ENCODE measurements at regions not wholly inside any gene's neighbourhood (a gene's known extent, or its start where the extent isn't known, plus 50 kb on each side); places are given as distances from the start of the nearest gene placed in this dataset.

GRCh38 chr5:84453405-84453804, 68.7 kb upstream of the EDIL3 start:
- no peak for TF ChIP-seq CTCF (IDR thresholded peaks at IDR 0.05; ENCODE audit: low read depth, low read length)
- H3K4me3 ChIP-seq (ENCODE audit: low read depth, low read length), result no peak overlapping the region
- H3K36me3 ChIP-seq, result no peaks in the 10 kb centered on the region
- no peak overlapping the region for H3K27ac ChIP-seq
- H3K27me3 ChIP-seq (ENCODE audit: insufficient read depth, low read depth, severe bottlenecking), result no peaks in the 10 kb centered on the region
- H3K9me3 ChIP-seq (ENCODE audit: severe bottlenecking), result no peaks in the 10 kb centered on the region
- no peak for DNase-seq

GRCh38 chr5:84450617-84451414, 66.1 kb upstream of the EDIL3 start:
- Histone ChIP-seq H3K36me3 (no peaks in the 10 kb centered on the region), H3K27me3 (ENCODE audit: insufficient read depth, low read depth, severe bottlenecking) (no peaks in the 10 kb centered on the region), H3K27ac (no peak overlapping the region), H3K9me3 (ENCODE audit: severe bottlenecking) (no peaks in the 10 kb centered on the region), H3K4me3 (ENCODE audit: low read depth, low read length) (no peak overlapping the region)
- TF ChIP-seq CTCF (IDR thresholded peaks at IDR 0.05; ENCODE audit: low read depth, low read length), result 0 out of 2 replicates have a peak, but pooled peaks have one; percentile 9
- no peak for DNase-seq

GRCh38 chr5:84445049-84445685, 60.5 kb upstream of the EDIL3 start:
- TF ChIP-seq CTCF (IDR thresholded peaks at IDR 0.05; ENCODE audit: low read depth, low read length), result no peak
- H3K27me3 ChIP-seq (ENCODE audit: insufficient read depth, low read depth, severe bottlenecking), result no peaks in the 10 kb centered on the region
- H3K4me3 ChIP-seq (ENCODE audit: low read depth, low read length), result no peak overlapping the region
- H3K36me3 ChIP-seq, result no peaks in the 10 kb centered on the region
- H3K27ac ChIP-seq, result no peak overlapping the region
- DNase-seq, result no peak
- no peaks in the 10 kb centered on the region for H3K9me3 ChIP-seq (ENCODE audit: severe bottlenecking)

- Histone ChIP-seq H3K27me3 (ENCODE audit: insufficient read depth, low read depth, severe bottlenecking) (no peaks in the 10 kb centered on the region), H3K36me3 (no peaks in the 10 kb centered on the region), H3K9me3 (ENCODE audit: severe bottlenecking) (no peaks in the 10 kb centered on the region), H3K27ac (no peak overlapping the region), H3K4me3 (ENCODE audit: low read depth, low read length) (no peak overlapping the region)
- no peak for DNase-seq
- TF ChIP-seq CTCF (IDR thresholded peaks at IDR 0.05; ENCODE audit: low read depth, low read length), result no peak
Observed at GRCh38 chr5:84438456-84438855, 53.8 kb upstream of the EDIL3 start.

- TF ChIP-seq CTCF (IDR thresholded peaks at IDR 0.05; ENCODE audit: low read depth, low read length), result no peak
- H3K27ac ChIP-seq, result no peak overlapping the region
- H3K27me3 ChIP-seq (ENCODE audit: insufficient read depth, low read depth, severe bottlenecking), result no peaks in the 10 kb centered on the region
- DNase-seq, result no peak
- no peak overlapping the region for H3K4me3 ChIP-seq (ENCODE audit: low read depth, low read length)
- H3K9me3 ChIP-seq (ENCODE audit: severe bottlenecking), result no peaks in the 10 kb centered on the region
- no peaks in the 10 kb centered on the region for H3K36me3 ChIP-seq
Observed at GRCh38 chr5:84437673-84438315, 53.1 kb upstream of the EDIL3 start.
